NCI-H2227 (cell line): ENCODE measurements at regions not wholly inside any gene's neighbourhood (a gene's known extent, or its start where the extent isn't known, plus 50 kb on each side); places are given as distances from the start of the nearest gene placed in this dataset.
"Not testable (repeated sequence)": the region's sequence is repeated elsewhere in the genome, so short reads cannot be mapped to it uniquely, and the experiment has no call there.

ENCODE experiments used
- DNase-seq: peaks from one replicate; lab custom pipeline; 2025; ENCODE audit not compliant: unreplicated experiment; lab: John Stamatoyannopoulos, UW

DNA sequence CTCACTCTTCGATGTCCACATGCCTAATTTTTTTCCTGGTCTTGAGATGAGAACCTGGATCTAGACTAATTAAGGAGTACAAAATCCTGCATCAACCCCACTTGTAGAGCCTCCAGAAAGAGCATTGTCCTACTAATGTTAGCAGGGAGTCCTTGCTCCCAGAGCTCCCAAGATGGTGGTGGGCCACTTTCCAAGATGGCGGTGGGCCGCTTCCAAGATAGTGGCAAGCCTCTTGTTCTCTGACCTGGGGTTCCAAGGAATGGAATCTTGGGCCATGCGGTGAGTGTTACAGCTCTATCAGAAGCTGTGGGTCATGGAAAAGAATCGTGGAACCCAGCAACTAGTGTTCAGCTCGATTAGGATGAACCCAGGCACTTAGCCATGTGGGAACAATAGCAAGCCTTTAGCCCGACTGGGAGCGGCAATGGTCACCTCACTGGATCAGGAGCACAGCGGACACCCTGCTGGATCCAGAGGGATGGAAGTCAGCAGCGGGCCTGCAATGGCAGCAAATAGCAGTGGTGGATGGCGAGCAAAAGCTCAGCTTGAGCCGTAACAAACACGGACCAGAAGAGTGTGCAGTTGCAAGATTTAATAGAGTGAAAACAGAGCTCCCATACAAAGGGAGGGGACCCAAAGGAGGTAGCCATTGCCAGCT, 1997.5 kb upstream of the RAG2 start:
- DNase-seq = not testable (repeated sequence)

DNA sequence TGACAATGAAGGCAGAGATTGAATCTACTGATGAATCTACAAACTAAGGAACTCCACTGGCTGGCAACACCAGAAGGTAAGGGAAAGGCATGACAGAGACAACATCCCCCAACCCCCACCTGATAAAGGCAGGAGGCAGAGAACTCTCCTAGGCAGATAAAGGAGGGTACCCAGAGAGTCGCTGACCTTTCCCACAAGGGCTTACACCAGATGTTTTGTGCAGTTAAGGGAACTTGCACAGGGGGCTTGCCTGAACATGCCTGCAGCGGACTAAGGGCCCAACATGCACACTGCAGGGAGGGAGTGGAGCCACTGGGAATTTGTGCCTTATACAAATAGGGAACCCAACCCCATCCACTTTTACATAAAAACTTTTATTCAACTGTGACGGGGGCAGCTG, 1996.9 kb upstream of the RAG2 start:
- DNase-seq = no peak

DNA sequence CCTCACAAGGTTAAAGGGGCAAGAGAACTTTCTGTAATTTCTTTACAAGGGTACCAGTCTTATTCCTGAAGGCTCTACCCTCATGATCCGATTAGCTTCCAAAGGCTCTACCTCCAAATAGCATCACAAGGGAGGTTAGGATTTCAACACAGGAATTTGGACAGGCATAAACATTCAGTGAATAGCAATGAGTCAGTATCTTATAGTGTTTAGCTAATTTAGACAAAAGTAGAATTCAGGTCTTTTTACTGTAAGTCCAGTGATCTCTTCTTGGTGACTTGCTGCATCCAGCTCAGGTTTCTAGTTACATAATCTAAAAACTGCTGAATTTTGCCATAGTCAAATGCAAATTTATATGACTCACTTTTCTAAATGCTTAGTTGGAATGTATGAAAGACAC, 1995.6 kb upstream of the RAG2 start:
- no peak for DNase-seq

DNA sequence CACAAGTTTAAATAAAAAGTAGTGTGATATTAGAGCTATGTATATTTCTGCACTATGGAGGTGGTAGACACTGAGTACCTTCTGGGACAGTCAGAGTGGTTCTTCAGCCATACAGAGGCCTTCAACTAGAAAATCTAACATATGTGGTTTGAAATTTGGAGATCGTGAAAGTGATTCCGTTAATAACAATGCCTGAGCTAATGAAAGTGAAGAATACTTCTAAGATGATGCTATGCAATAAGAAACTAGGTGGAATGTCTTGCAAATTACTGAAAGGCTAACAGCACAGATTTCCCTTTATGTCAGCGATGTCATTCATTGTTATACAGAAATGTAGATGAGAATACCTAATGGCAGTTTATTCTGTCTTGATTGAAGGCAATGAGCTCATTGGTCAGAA, 1984.7 kb upstream of the RAG2 start:
- no peak for DNase-seq

DNA sequence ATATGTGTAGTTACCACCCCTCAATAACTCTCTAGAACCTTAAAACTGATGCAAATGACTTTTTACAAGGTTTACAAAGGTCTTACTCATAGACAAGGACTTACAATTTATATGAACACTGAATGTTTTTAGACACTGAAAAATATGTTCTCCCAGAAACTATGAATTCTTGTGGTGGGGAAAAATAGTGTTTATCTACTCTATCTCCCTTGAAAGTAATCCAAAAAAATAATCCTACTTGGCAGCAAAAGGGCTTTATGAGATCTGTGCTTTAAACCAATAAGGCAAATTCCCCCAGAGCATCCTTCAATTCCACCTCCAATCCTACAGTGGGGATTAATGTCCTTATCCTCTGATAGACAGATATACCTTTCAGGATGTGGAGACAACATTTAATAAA, 1984.1 kb upstream of the RAG2 start:
- DNase-seq = no peak

DNA sequence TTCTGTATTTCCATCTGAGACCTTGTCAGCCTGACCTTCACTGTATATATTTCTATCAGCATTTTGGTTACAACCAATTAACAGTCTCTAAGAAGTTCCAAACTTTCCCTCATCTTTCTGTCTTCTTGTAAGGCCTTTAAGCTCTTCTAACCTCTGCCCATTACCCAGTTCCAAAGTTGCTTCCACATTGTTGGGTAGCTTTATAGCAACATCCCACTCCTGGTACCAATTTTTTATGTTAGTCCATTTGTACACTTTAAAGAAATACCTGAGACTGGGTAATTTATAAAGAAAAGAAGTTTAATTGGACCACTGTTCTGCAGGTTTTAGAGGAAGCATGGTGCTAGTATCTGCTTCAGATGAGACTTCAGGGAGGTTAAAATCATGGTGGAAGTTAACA, 1979.7 kb upstream of the RAG2 start:
- DNase-seq = no peak

DNA sequence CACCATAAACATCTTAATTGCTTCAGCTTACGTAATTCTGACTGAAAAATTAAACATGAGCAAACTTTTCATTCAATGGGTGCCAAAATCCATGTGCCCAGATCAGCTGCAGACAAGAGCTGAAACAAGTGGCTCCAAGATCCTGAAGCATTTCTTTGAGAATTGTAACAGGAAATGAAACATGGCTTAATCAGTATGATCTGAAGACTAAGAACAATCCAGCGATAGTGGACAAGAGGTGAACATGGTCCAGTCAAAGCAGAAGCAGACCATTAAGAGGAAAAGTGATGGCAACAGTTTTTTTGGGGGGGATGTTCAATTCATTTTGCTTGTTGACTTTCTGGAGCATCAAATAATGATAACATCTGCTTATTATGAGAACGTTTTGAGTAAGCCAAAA, 1964.5 kb upstream of the RAG2 start:
- DNase-seq = no peak

DNA sequence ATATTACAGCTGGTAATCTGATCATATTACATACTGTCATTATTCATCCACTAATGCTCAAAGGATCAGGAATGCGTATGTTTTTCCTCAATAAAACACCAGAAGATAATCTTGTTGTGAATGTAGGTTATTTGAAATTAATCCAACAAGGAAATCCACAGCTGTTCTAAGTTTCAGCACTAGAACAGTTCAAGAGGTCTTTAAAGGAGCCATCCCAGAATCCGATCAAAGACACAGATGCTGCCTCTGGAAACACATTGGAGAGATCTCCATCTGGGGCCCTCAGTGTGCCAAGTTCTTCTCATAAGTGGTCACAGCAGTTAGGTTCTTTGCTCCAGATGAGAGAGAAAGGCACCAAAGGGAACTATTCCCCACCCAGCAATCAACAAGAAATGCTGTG, 1955.1 kb upstream of the RAG2 start:
- no peak for DNase-seq

DNA sequence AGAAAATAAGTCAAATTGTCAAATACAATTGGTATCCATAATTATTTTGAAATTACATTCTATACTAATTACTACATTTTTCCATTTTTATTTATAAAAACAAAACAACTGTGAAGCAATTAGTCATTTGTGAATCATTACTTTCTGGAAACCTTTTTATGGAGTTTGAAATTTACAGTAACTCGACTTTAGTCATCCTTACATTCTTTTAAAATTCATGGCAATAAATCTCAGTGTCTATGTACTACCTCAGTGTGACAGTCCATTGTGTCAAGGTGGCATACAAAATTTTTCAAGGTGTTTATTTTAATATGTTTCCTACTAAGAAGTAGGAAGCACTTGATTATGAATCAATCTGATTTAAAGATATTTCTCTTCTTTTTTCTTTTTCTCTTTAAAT, 1949.4 kb upstream of the RAG2 start:
- DNase-seq = no peak

DNA sequence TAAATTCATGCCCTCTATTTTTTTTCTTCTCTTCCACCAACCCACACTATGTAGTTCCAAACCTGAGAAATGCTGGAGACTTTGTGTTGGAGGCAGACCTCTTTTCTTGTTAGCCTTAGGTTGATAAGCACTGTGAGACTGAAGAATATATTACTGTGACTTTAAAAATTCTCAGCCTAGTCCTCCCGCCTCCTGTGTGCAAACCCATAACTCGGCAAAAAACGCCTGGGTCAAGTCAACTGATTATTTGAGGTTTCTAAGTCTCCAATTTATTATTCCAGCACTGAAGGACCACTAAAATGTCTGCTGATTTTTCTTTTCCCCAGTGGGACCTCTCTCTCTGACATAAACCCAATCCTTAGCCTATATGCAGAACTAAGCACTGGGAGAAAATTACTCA, 1946.0 kb upstream of the RAG2 start:
- DNase-seq = no peak

DNA sequence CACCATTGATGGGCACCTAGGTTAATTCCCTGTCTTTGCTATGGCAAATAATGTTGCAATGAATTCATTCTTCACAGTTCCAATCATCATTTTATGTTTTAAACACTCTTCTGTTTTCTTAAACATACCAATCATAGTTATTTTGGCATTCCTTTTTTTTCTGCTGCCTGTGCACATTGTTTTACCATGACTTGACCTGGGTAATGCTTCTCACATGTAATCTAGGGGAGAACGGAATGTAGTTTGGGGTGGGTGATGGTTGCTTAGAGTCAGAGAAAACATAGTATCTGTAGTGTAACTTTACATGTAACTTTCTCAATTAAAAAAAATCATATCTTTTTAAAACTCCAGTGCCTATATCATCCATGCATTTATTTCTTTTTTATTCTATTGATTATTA, 1945.3 kb upstream of the RAG2 start:
- no peak for DNase-seq

DNA sequence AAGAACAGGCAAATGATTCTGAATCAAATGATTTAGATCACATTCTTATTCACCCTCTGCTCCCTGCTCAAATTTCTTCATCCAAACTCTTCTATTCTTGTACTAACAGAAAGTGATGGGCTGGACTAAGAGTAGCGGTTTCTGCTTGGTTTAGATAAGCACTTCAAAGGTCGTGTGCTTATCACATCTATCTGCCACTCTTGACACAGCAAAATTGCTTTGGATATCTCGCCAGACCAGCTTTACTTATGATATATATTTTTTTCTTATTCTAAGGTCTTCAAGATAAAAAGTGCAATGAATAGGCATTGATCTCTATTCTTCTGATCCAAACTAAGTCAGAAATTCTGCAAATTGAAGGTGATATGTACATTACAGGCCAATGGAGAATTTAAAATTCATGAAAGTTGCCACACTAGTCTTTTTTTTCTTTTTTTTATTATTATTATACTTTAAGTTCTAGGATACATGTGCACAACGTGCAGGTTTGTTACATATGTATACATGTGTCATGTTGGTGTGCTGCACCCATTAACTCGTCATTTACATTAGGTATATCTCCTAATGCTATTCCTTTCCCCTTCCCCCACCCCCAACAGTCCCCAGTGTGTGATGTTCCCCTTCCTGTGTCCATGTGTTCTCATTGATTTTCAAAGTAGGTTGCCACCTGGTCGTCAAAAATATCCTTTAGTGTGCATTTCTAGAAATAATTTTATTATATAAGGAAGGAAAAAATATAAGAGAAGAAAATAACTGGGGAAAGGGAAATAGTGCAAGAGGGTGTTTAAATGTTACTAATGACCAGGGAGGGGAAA, 1941.0 kb upstream of the RAG2 start:
- no peak for DNase-seq

DNA sequence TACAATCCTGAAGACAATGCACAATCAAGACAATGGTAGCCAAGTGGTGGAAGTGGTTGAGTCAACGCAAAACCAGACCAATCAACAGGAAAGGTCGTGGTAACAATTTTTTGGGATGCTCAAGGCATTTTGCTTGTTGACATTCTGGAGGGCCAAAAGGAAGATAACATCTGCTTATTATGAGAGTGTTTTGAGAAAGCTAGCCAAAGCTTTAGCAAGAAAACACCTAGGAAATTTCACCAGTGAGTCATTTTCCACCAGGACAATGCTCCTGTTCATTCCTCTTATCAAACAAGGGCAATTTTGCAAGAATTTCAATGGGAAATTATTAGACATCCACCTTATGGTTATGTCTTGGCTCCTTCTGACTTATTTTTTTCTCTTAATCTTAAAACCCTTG, 1932.2 kb upstream of the RAG2 start:
- DNase-seq = no peak

DNA sequence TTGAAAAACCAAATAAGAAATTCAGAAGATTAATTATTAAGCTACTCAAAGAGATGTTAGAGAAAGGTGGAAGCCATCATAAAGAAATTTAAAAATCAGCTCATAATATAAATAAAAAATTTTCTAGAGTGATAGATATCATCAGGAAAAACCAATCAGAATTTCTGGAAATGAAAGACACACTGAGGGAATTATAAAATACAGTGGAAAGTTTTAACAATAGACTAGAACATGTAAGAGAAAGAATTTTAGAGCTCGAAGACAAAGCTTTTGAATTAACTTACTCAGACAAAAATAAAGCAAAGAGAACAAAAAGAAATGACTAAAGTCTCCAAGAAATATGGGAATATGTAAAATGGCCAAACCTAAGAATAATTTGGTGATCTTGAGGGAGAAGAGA, 1926.9 kb upstream of the RAG2 start:
- no peak for DNase-seq

DNA sequence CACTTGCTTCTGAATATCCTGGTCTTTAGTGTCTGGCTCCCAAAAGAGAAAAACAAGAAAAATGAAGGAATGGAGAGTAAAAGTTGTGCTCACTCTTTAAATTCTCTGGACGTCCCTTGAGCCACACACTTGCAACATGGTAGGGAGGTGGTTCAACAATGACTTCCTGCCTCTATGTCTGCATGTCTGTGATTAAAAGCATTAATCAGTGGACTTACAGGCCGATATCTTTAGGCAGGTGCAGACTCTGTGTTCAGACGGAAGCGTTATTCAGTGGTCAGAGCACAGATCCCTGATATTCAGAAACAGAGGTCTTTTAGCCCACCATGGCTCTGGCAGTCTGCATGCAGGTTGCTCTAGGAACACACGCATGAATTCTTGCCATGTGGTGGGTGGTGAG, 1920.0 kb upstream of the RAG2 start:
- DNase-seq = no peak

DNA sequence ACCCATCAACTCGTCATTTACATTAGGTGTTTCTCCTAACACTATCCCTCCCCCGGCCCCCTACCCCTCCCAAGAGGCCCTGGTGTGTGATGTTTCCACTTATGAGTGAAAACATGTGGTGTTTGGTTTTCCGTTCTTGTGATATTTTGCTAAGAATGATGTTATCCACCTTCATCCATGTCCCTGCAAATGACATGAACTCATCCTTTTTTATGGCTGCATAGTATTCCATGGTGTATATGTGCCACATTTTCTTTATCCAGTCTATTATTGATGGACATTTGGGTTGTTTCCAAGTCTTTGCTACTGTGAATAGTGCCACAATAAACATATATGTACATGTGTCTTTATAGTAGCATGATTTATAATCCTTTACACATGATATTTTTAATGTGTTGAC, 1914.8 kb upstream of the RAG2 start:
- DNase-seq = not testable (repeated sequence)

DNA sequence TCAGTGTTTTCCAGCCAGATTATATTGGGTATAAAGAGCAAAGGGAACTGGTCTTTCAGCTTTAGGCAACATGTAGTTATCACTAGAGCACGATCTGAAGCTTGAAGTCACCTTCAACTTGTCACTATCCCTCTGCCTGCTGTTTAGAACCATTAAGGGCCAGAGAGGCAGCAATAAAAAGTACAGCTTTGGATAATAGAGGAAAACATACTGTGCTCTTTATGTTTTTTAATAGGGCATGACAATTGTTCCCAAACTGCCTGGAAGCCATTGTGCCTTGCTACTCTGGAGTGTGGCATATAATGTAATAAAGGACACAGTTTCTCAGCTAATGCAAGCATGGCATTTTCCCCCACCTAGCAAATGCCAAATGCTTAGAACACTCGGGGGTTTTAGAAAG, 1912.0 kb upstream of the RAG2 start:
- DNase-seq = peak; percentile 16

DNA sequence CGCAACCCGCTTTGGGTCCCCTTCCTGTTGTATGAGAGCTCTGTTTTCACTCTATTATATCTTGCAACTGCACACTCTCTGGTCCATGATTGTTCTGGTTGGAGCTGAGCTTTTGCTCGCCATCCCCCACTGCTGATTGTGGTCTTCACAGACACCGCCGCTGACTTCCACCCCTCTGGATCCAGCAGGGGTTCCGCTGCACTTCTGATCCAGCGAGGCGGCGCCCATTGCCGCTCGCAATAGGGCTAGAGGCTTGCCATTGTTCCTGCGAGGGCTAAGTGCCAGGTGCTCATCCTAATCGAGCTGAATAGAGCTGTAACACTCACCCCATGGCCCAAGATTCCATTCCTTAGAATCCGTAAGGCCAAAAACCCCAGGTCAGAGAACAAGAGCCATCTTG, 1905.8 kb upstream of the RAG2 start:
- peak; percentile 26 for DNase-seq

DNA sequence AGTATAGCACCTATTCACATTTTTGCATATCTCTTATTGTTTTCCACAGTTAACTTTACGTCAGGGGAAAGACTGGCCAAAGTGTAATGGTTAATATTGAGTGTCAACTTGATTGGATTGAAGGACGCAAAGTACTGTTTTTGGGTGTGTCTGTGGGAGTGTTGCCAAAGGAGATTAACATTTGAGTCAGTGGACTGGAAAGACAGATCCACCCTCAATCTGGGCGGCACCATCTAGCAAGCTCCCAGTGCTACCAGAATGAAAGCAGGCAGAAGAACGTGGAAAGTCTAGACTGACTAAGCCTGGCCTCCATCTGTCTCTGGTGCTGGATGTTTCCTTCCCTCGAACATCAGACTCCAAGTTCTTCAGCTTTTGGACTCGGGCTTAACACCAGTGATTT, 1900.7 kb upstream of the RAG2 start:
- no peak for DNase-seq

DNA sequence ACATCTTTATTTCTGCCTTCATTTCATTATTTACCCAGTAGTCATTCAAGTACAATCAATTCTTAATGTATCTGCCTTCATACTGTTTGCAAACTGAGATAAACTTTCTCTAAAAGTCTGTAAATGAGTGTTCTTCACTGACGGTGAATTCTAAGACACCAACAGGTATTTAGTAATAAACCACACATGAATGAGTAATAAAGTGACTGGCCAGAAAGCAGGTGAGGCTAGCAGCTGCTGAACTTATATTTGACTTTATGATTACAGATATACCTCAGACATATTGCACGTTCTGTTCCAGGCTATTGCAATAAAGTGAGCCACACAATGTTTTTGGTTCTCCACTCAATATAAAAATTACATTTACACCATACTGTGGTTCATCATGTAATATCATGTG, 1894.0 kb upstream of the RAG2 start:
- no peak for DNase-seq

DNA sequence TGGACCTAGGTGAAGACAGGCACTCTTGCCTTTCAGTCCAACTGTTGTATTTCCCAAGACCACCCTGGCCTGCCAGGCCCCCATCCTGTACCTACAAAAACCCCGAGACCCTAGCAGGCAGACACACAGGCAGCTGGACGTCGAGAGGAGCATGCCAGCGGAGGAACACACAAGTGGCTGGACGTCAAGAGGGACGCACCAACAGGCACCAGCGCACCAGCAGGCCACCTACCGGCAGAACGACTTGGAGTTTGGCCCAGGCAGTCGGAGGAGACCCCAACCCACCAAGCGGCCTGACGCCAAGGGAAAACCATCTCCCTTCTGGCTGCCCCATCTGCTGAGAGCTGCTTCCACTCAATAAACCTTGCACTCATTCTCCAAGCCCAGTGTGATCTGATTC, 1883.4 kb upstream of the RAG2 start:
- no peak for DNase-seq

DNA sequence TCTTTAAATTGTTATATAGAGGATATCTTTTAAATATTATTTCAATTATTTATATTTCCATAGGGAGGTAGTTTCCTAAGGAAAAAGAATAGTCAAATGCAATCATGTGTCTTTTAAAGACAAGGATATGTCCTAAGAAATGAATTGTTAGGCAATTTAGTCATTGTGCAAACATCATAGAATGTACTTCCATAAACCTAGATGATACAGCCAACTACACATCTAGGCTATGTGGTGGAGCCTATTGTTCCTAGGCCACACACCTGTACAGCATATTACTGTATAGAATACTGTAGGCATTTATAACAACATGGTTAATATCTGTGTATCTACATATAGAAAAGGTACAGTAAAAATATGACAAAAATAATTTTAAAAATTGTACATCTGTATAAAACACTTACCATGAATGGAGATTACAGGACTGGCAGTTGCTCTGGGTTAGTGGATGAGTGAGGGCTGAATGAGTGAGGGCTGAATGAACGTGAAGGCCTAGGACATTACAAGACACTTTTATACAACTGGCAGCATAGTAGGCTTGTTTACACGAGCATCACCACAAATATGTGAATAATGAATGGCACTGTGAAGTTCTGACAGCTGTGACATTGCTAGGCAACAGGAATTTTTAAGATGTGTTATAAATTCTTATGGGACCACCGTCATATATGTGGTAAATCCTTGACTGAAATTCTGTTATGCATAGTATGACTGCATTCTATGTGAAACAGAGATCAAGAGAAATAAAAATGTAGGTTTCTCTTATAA, 1879.0 kb upstream of the RAG2 start:
- no peak for DNase-seq
